ENCODE measurements at regions not wholly inside any gene's neighbourhood (a gene's known extent, or its start where the extent isn't known, plus 50 kb on each side); places are given as distances from the start of the nearest gene placed in this dataset.

DNA sequence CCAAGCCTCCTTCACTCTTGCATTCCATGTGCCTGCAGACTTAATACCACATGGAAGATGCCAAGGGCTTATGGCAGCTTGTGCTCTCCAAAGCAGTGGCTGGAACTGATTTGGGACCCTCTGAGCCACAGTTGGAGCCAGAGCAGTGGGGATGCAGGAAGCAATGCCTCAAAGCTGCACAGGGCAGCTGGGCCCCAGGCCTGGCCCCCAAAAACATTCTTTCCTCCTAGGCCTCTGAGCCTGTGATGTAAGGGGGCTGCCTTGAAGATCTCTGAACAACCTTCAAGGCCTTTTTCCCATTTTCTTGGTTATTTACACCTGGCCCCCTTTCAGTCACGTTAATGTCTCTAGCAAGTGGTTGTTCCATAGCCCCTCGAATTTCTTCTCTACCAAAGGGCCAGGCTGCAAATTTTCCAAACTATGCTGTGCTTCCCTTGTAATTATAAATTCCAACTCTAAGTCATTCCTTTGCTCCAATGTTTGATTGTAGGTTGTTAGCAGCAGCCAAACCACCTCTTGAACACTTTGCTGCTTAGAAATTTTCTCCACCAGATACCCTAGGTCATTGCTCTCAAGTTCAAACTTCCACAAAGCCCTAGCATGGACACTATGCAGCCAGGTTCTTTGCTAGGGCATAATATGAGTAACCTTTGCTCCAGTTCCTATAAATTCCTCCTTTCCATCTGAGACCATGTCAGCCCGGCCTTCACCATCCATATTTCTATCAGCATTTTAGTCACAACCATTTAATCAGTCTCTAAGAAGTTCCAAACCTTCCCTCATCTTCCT is 245.0 kb upstream of the RBBP8 start:
- H3K79me2 ChIP-seq (ENCODE audit: control insufficient read depth, insufficient read depth, low read length): no peaks in the 10 kb centered on the region
- in situ Hi-C loops (cut with MboI): no loop called here
- H2AFZ ChIP-seq (ENCODE audit: control insufficient read depth, low read depth, low read length): no peak overlapping the region
- POLR2A ChIA-PET: no interaction called here
- H3K27me3 ChIP-seq (replicated peaks in 1 of 2; ENCODE audit: control insufficient read depth in 2 of 2, insufficient read depth in 2 of 2, low read length in 1 of 2): no peaks in the 10 kb centered on the region; a peak in 1 of 4 replicates
- ATAC-seq: no peak
- BruUV-seq (replicated peaks): no TSS peak
- RAD21 ChIA-PET (ENCODE audit: unreplicated experiment): interaction anchor here (0.7 kb wide), 1 partner anchor 192 kb away, joined by 3 read pairs; no protein-coding TSS in a partner anchor
- no peaks in the 10 kb centered on the region for H3K36me3 ChIP-seq (ENCODE audit: control insufficient read depth in 2 of 2, insufficient read depth in 2 of 2, low read length in 1 of 2)
- no peaks in the 10 kb centered on the region; the same call in 2 of the 3 replicates for H3K9me3 ChIP-seq (replicated peaks; ENCODE audit: control insufficient read depth, insufficient read depth, low read length)
- DNase-seq (ENCODE audit: low read depth, low spot score): no peak
- no peaks in the 10 kb centered on the region for H4K20me1 ChIP-seq (ENCODE audit: control insufficient read depth, insufficient read depth)
- CTCF ChIA-PET: no interaction called here
- FAIRE-seq: no peak
- intact Hi-C loops (cut with micrococcal nuclease; ENCODE audit: unreplicated experiment): no loop called here
- H3K4me3 ChIP-seq: no peak overlapping the region
- H3K27ac ChIP-seq (ENCODE audit: control insufficient read depth, insufficient read depth): no peak overlapping the region
- H3K9ac ChIP-seq (ENCODE audit: control insufficient read depth, insufficient read depth, low read length): no peak overlapping the region
- SMC1A ChIA-PET (ENCODE audit: uncharacterized antibody, unreplicated experiment): interaction anchor here (0.9 kb wide), 1 partner anchor 18 kb away, joined by 3 read pairs; no protein-coding TSS in a partner anchor
- WGBS (ENCODE audit: insufficient coverage, insufficient replicate concordance, low lambda C conversion rate, missing lambda C conversion rate): 2% methylated on average over 3 of the region's 3 CpGs
- no peak overlapping the region for H3K4me2 ChIP-seq (ENCODE audit: control insufficient read depth, insufficient read depth)
- no peak for TF ChIP-seq E2F4 (IDR thresholded peaks at IDR 0.05; ENCODE audit: low read depth, low read length)
- no peak for TF ChIP-seq SMAD5 (IDR thresholded peaks at IDR 0.05; ENCODE audit: low read depth)
- TF ChIP-seq RBBP5 (conservative IDR thresholded peaks at IDR 0.05): no peak
- TF ChIP-seq POLR2AphosphoS5 (IDR thresholded peaks at IDR 0.05; ENCODE audit: low read length): no peak
- no peak for TF ChIP-seq BMI1 (IDR thresholded peaks at IDR 0.05; ENCODE audit: borderline replicate concordance)
- TF ChIP-seq ZNF592 (IDR thresholded peaks at IDR 0.05): no peak
- TF ChIP-seq TCF3 (IDR thresholded peaks at IDR 0.05; ENCODE audit: borderline replicate concordance, insufficient read depth, low read depth, low read length): no peak
- TF ChIP-seq RFX5 (IDR thresholded peaks at IDR 0.05; ENCODE audit: low read depth, low read length): no peak
- TF ChIP-seq BCL3 (IDR thresholded peaks at IDR 0.05; ENCODE audit: borderline replicate concordance, insufficient read depth, low read depth, low read length, poor library complexity, severe bottlenecking): no peak
- TF ChIP-seq MTA3 (IDR thresholded peaks at IDR 0.05; ENCODE audit: borderline replicate concordance, low read length): no peak
- TF ChIP-seq RCOR1 (conservative IDR thresholded peaks at IDR 0.05; ENCODE audit: low read depth, low read length): no peak
- no peak for TF ChIP-seq POLR2A (IDR thresholded peaks at IDR 0.05; ENCODE audit: low read depth, low read length)
- TF ChIP-seq BHLHE40 (IDR thresholded peaks at IDR 0.05; ENCODE audit: borderline replicate concordance in 1 of 2, low read depth in 2 of 2, low read length in 1 of 2): no peak
- no peak for TF ChIP-seq ZSCAN29 (IDR thresholded peaks at IDR 0.05)
- TF ChIP-seq RAD21 (IDR thresholded peaks at IDR 0.05; ENCODE audit: insufficient read depth, low read depth, low read length): no peak
- TF ChIP-seq NRF1 (conservative IDR thresholded peaks at IDR 0.05; ENCODE audit: low read depth, low read length): no peak
- no peaks in the 10 kb centered on the region for H3K4me1 ChIP-seq (ENCODE audit: control insufficient read depth, insufficient read depth, low read length)

Measured in GM12878 (cell line).